Heart left ventricle (tissue), 16 donors: ENCODE measurements at regions not wholly inside any gene's neighbourhood (a gene's known extent, or its start where the extent isn't known, plus 50 kb on each side); places are given as distances from the start of the nearest gene placed in this dataset.

Experiments used
- ATAC-seq, 4 donors: fragments of 200-7000 bp; cut with Tn5 transposase; one replicate each; pipeline ENCODE4 v1.9.1; 2020 to 2022; ENCODE audit warnings: moderate library complexity in 4 of 4, mild to moderate bottlenecking in 3 of 4, moderate number of reproducible peaks in 1 of 4
- DNase-seq, 5 donors: peaks; one replicate each; pipeline ENCODE4 v3.0.0-alpha.2; 2020
- H3K27ac ChIP-seq, 12 donors: fragments of 200-600 bp; sonication (generic) in 4 of 12; one replicate each; pipeline versions ENCODE4 v1.5.0 to v1.8.0; 2016 to 2022; ENCODE audit warnings: mild to moderate bottlenecking in 2 of 12
- H3K27me3 ChIP-seq, 9 donors: fragments of 200-600 bp; sonication (generic) in 2 of 9; one replicate each; pipeline versions ENCODE4 v1.5.1 to v1.8.0; 2016 to 2022; ENCODE audit warnings: mild to moderate bottlenecking in 3 of 9
- H3K36me3 ChIP-seq, 9 donors: fragments of 200-600 bp; sonication (generic) in 2 of 9; one replicate each; pipeline versions ENCODE4 v1.5.0 to v1.8.0; 2018 to 2022; ENCODE audit warnings: mild to moderate bottlenecking in 2 of 9
- H3K4me1 ChIP-seq, 12 donors: fragments of 200-600 bp; sonication (generic) in 4 of 12; one replicate each; pipeline versions ENCODE4 v1.5.0 to v1.8.0; 2016 to 2022; ENCODE audit warnings: mild to moderate bottlenecking in 3 of 12
- H3K4me3 ChIP-seq, 12 donors: fragments of 200-600 bp; sonication (generic) in 4 of 12; one replicate each; pipeline versions ENCODE4 v1.5.0 to v1.8.0; 2017 to 2022; ENCODE audit warnings: mild to moderate bottlenecking in 9 of 12, moderate library complexity in 4 of 12
- H3K9me3 ChIP-seq, 12 donors: fragments of 200-600 bp; sonication (generic) in 4 of 12; one replicate each; pipeline versions ENCODE4 v1.5.0 to v1.8.0; 2016 to 2022; ENCODE audit warnings: mild to moderate bottlenecking in 1 of 12
- CTCF ChIP-seq, 12 donors: fragments of 200-600 bp; sonication (generic) in 4 of 12; IDR thresholded peaks; one replicate each; pipeline versions ENCODE4 v1.5.0 to v1.8.0; 2018 to 2022; ENCODE audit warnings: antibody characterized with exemption in 12 of 12, mild to moderate bottlenecking in 5 of 12
- POLR2A ChIP-seq, 2 donors: fragments of 450-650 bp; IDR thresholded peaks; one replicate each; pipeline ENCODE4 v1.6.1; 2017; ENCODE audit warnings: antibody characterized with exemption in 2 of 2, mild to moderate bottlenecking in 2 of 2, moderate library complexity in 2 of 2
- WGBS, 4 donors: extraction: QIAGEN DNeasy Blood & Tissue Kit in 2 of 4; methylation state at CpG; one replicate each; pipeline versions ENCODE4 v1.1.5 to v1.1.7; 2013 to 2018; 5-methylcytosine and 5-hydroxymethylcytosine counted together
- intact Hi-C, 10 donors: fragments of 100-400 bp; cut with DNase I; formaldehyde crosslinking; loops; one replicate each; pipeline versions ENCODE4 v1.11.1 to v1.14.2; 2022
- donor health status: ischemic (EF 13 %, LVEDD 7.1; RV severe dilation, severe dysfunction).
- donor health status: healthy with polysubstance abuse.
- donor health status: DM: no; HTN: yes; CAD: no.
- donor health status: DM: no; HTN: no; CAD: no.
- donor health status: ischemic (EF 25% LVEDD 6.9; RV normal size, moderate dysfunction).
- donor health status: ischemic (EF 25% LVEDD 5.7; RV mildly dilated, moderate dysfunction).
- donor health status: healthy.
- donor health status: DM: yes; HTN: yes; CAD: no.
- donor health status: ischemic (EF 35%, LVEDD 5.7; RV mildly dilated, moderate dysfunction).
- donor health status: nonischemic (EF 11% LVEDD 7.7; RV severe dilation, severe dysfunction).
- donor health status: DM: yes; HTN: yes; CAD: no.
- donor health status: PGD.
- donor health status: ischemic (EF 29% LVEDD 5.4; RV normal size, mild dysfunction).
- donor health status: nonischemic (EF 23%, LVEDD 6.1; RV moderate dilation, normal function).

GRCh38 chr7:131212114-131212513 is 115.6 kb upstream of the MKLN1 start:
- Histone ChIP-seq H3K27ac (peak overlapping the region in 1 of 12 donors; percentile 50), H3K27me3 (no peaks in the 10 kb centered on the region), H3K9me3 (no peaks in the 10 kb centered on the region), H3K4me1 (peaks cover 0 to 7% (median 0%) of the 10 kb centered on the region in 12 donors), H3K4me3 (no peak overlapping the region), H3K36me3 (no peaks in the 10 kb centered on the region)
- intact Hi-C loops = no loop called here
- no peak for TF ChIP-seq CTCF (IDR thresholded peaks at IDR 0.05)
- no peak for TF ChIP-seq POLR2A (IDR thresholded peaks at IDR 0.05)
- DNase-seq (no peak), ATAC-seq (no peak)

GRCh38 chr7:131218727-131219128 is 108.9 kb upstream of the MKLN1 start:
- DNase-seq (no peak), ATAC-seq (no peak)
- H3K27me3 ChIP-seq = no peaks in the 10 kb centered on the region
- peaks cover 0 to 3% (median 0%) of the 10 kb centered on the region in 12 donors for H3K9me3 ChIP-seq
- peak overlapping the region in 11 of 12 donors; percentile 43 to 82 (median 65) for H3K27ac ChIP-seq
- H3K36me3 ChIP-seq = no peaks in the 10 kb centered on the region
- peaks cover 0 to 20% (median 17%) of the 10 kb centered on the region in 12 donors for H3K4me1 ChIP-seq
- H3K4me3 ChIP-seq = no peak overlapping the region
- 72 to 80% (median 76%) methylated on average over 3 of the region's 3 CpGs for WGBS, 4 donors
- intact Hi-C loops = loop anchor here in 2 of 10 donors (5.0 kb wide), 1 partner anchor 111 kb away; no protein-coding TSS in a partner anchor
- TF ChIP-seq POLR2A (IDR thresholded peaks at IDR 0.05) = no peak
- no peak for TF ChIP-seq CTCF (IDR thresholded peaks at IDR 0.05)

- 32 to 47% (median 35%) methylated on average over 8 of the region's 8 CpGs for WGBS, 4 donors
- H3K36me3 ChIP-seq = no peaks in the 10 kb centered on the region
- ATAC-seq = peak; percentile 78 to 97 (median 93)
Measured at GRCh38 chr7:131219312-131220041, 108.2 kb upstream of the MKLN1 start.

More at GRCh38 chr7:131219312-131220041, 108.2 kb upstream of the MKLN1 start:
- intact Hi-C loops = loop anchor here in 4 of 10 donors (5.0 to 10.0 kb wide), 3 partner anchors 68 to 112 kb away; no protein-coding TSS in a partner anchor
- no peaks in the 10 kb centered on the region for H3K27me3 ChIP-seq
- H3K27ac ChIP-seq = peak overlapping the region; percentile 25 to 82 (median 65)
- peaks cover 0 to 20% (median 17%) of the 10 kb centered on the region in 12 donors for H3K4me1 ChIP-seq
- no peak overlapping the region for H3K4me3 ChIP-seq
- TF ChIP-seq CTCF (IDR thresholded peaks at IDR 0.05) (no peak), POLR2A (IDR thresholded peaks at IDR 0.05) (no peak)
- DNase-seq = peak; percentile 59 to 78 (median 65)
- peaks cover 0 to 3% (median 0%) of the 10 kb centered on the region in 12 donors for H3K9me3 ChIP-seq
